ENCODE measurements at regions not wholly inside any gene's neighbourhood (a gene's known extent, or its start where the extent isn't known, plus 50 kb on each side); places are given as distances from the start of the nearest gene placed in this dataset.
A peak's percentile ranks its signal among the peaks of the same experiment; 100 is the strongest.

GRCh38 chr10:107687701-107688100, 523.2 kb upstream of the SORCS1 start:
- H3K27ac ChIP-seq, result peak overlapping the region in 1 of 8 donors; percentile 28
- TF ChIP-seq POLR2A (IDR thresholded peaks at IDR 0.05) (no peak), CTCF (IDR thresholded peaks at IDR 0.05 in 8 of 11, conservative IDR thresholded peaks at IDR 0.05 in 3 of 11) (no peak), POLR2AphosphoS5 (IDR thresholded peaks at IDR 0.05) (no peak)
- WGBS, 5 donors, result 71 to 80% (median 76%) methylated on average over 2 of the region's 2 CpGs

GRCh38 chr10:107686095-107686494, 521.6 kb upstream of the SORCS1 start:
- peak overlapping the region in 5 of 8 donors; percentile 43 to 64 (median 53) for H3K27ac ChIP-seq
- peak; percentile 76 for DNase-seq
- WGBS, 5 donors, result 24 to 39% (median 27%) methylated on average over 3 of the region's 3 CpGs

More at GRCh38 chr10:107687701-107688100, 523.2 kb upstream of the SORCS1 start:
- Histone ChIP-seq H3K4me3 (no peak overlapping the region), H3K27me3 (replicated peaks in 1 of 7) (no peaks in the 10 kb centered on the region), H3K9me3 (no peaks in the 10 kb centered on the region), H3K4me1 (peaks cover 0 to 32% (median 5%) of the 10 kb centered on the region in 6 donors), H3K36me3 (no peaks in the 10 kb centered on the region)
- DNase-seq, result no peak
- intact Hi-C loops (cut with DNase I; ENCODE audit: low total_unique reads), result no loop called here

GRCh38 chr10:107671960-107672359, 507.5 kb upstream of the SORCS1 start:
- no peaks in the 10 kb centered on the region for H3K9me3 ChIP-seq
- TF ChIP-seq CTCF (IDR thresholded peaks at IDR 0.05 in 8 of 11, conservative IDR thresholded peaks at IDR 0.05 in 3 of 11) (no peak), POLR2AphosphoS5 (IDR thresholded peaks at IDR 0.05) (no peak), POLR2A (IDR thresholded peaks at IDR 0.05) (no peak)
- intact Hi-C loops (cut with DNase I; ENCODE audit: low total_unique reads), result no loop called here

More at GRCh38 chr10:107686095-107686494, 521.6 kb upstream of the SORCS1 start:
- no peak for TF ChIP-seq POLR2A (IDR thresholded peaks at IDR 0.05)
- no peak for TF ChIP-seq CTCF (IDR thresholded peaks at IDR 0.05 in 8 of 11, conservative IDR thresholded peaks at IDR 0.05 in 3 of 11)
- TF ChIP-seq POLR2AphosphoS5 (IDR thresholded peaks at IDR 0.05), result no peak
- Histone ChIP-seq H3K4me1 (peaks cover 0 to 32% (median 5%) of the 10 kb centered on the region in 6 donors), H3K27me3 (replicated peaks in 1 of 7) (no peaks in the 10 kb centered on the region), H3K9me3 (no peaks in the 10 kb centered on the region), H3K4me3 (no peak overlapping the region), H3K36me3 (no peaks in the 10 kb centered on the region)
- intact Hi-C loops (cut with DNase I; ENCODE audit: low total_unique reads), result no loop called here

GRCh38 chr10:107666214-107666613, 501.7 kb upstream of the SORCS1 start:
- DNase-seq, result no peak
- Histone ChIP-seq H3K27me3 (replicated peaks in 1 of 7) (no peaks in the 10 kb centered on the region), H3K4me3 (no peak overlapping the region), H3K9me3 (peaks cover 0 to 16% (median 0%) of the 10 kb centered on the region in 8 donors), H3K36me3 (no peaks in the 10 kb centered on the region), H3K27ac (no peak overlapping the region), H3K4me1 (no peaks in the 10 kb centered on the region)
- intact Hi-C loops (cut with DNase I; ENCODE audit: low total_unique reads), result no loop called here
- 53 to 72% (median 65%) methylated on average over 5 of the region's 5 CpGs for WGBS, 5 donors
- no peak for TF ChIP-seq POLR2AphosphoS5 (IDR thresholded peaks at IDR 0.05)
- no peak for TF ChIP-seq POLR2A (IDR thresholded peaks at IDR 0.05)
- TF ChIP-seq CTCF (IDR thresholded peaks at IDR 0.05 in 8 of 11, conservative IDR thresholded peaks at IDR 0.05 in 3 of 11), result no peak

More at GRCh38 chr10:107671960-107672359, 507.5 kb upstream of the SORCS1 start:
- no peak overlapping the region for H3K27ac ChIP-seq
- no peak for DNase-seq
- H3K36me3 ChIP-seq, result no peaks in the 10 kb centered on the region
- H3K4me3 ChIP-seq, result no peak overlapping the region
- H3K4me1 ChIP-seq, result no peaks in the 10 kb centered on the region
- no peaks in the 10 kb centered on the region for H3K27me3 ChIP-seq (replicated peaks in 1 of 7)

Measured in spleen (tissue), 11 donors.